ENCODE measurements at regions not wholly inside any gene's neighbourhood (a gene's known extent, or its start where the extent isn't known, plus 50 kb on each side); places are given as distances from the start of the nearest gene placed in this dataset.

DNA sequence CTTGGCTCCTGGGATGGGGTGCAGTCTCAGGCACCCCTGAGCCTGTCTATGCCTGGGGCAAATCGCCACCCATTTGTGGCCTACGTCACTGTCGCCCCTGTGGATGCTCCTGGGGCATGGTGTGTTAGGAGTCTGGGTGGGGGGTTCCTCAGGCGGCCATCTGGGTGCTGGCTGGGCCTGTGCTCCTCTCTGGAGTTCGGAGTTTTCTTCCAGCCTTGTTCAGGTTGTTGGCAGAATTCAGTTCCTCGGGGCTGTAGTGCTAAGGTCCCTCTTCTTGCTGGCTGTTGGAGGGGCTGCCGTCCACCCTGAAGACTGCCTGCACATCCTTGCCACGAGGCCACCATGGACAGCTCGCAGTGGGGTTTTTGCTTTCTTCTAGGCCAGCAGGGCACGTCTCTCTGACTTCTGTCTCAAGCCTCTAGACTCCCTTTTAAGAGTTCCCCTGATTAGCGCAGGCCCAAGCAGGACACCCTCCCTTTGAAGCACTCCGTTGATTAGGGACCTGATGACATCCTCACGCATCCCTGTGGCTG is 86.7 kb upstream of the C1orf174 start:
- H3K27ac ChIP-seq (ENCODE audit: low read depth, low read length) = no peak overlapping the region
- H3K4me1 ChIP-seq (ENCODE audit: insufficient read depth, low read length) = no peaks in the 10 kb centered on the region
- no peaks in the 10 kb centered on the region for H3K9me3 ChIP-seq (ENCODE audit: low read length)
- H3K27me3 ChIP-seq (ENCODE audit: insufficient read depth, low read length, poor library complexity, severe bottlenecking) = no peaks in the 10 kb centered on the region
- Mint-ChIP-seq H3K27me3 (peaks cover 5 to 26% of the 10 kb centered on the region in 2 donors), H3K4me3 (no peak overlapping the region), H3K27ac (no peak overlapping the region), H3K36me3 (no peaks in the 10 kb centered on the region), H3K9me3 (peaks cover 0 to 1% (median 0%) of the 10 kb centered on the region in 5 donors), H3K4me1 (no peaks in the 10 kb centered on the region)
- no peaks in the 10 kb centered on the region for H3K36me3 ChIP-seq (ENCODE audit: insufficient read depth, low read length)
- no peak overlapping the region for H3K4me3 ChIP-seq (ENCODE audit: low read length)
- POLR2A ChIA-PET = no interaction called here
- DNase-seq = no peak
- CTCF ChIA-PET = no interaction called here

GRCh38 chr1:3987669-3988235 is 87.7 kb upstream of the C1orf174 start:
- Mint-ChIP-seq H3K36me3 (no peaks in the 10 kb centered on the region), H3K4me3 (no peak overlapping the region), H3K27ac (no peak overlapping the region), H3K4me1 (no peaks in the 10 kb centered on the region), H3K27me3 (peaks cover 6 to 26% of the 10 kb centered on the region in 2 donors), H3K9me3 (peaks cover 0 to 3% (median 0%) of the 10 kb centered on the region in 5 donors)
- no peaks in the 10 kb centered on the region for H3K9me3 ChIP-seq (ENCODE audit: low read length)
- POLR2A ChIA-PET = no interaction called here
- no peak for DNase-seq
- no peak overlapping the region for H3K27ac ChIP-seq (ENCODE audit: low read depth, low read length)
- H3K4me3 ChIP-seq (ENCODE audit: low read length) = no peak overlapping the region
- H3K36me3 ChIP-seq (ENCODE audit: insufficient read depth, low read length) = no peaks in the 10 kb centered on the region
- H3K4me1 ChIP-seq (ENCODE audit: insufficient read depth, low read length) = no peaks in the 10 kb centered on the region
- CTCF ChIA-PET = no interaction called here
- no peaks in the 10 kb centered on the region for H3K27me3 ChIP-seq (ENCODE audit: insufficient read depth, low read length, poor library complexity, severe bottlenecking)

GRCh38 chr1:3988431-3988830 is 88.4 kb upstream of the C1orf174 start:
- ChIA-PET CTCF (no interaction called here), POLR2A (no interaction called here)
- H3K36me3 Mint-ChIP-seq = no peaks in the 10 kb centered on the region

DNA sequence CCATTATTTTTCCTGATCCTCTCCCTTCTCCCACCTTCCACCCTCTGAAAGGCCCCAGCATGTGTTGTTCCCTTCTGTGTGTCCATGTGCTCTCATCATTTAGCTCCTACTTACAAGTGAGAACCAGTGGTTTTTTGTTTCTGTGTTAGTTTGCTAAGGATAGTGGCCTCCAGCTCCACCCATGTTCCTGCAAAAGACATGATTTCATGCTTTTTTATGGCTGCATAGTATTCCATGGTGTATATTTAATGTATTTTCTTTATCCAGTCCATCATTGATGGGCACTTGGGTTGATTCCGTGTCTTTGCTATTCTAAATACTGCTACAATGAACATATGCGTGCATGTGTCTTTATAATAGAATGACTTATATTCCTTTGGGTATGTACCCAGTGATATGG is 89.4 kb upstream of the C1orf174 start:
- Histone ChIP-seq H3K36me3 (ENCODE audit: insufficient read depth, low read length) (no peaks in the 10 kb centered on the region), H3K4me3 (ENCODE audit: low read length) (no peak overlapping the region), H3K4me1 (ENCODE audit: insufficient read depth, low read length) (no peaks in the 10 kb centered on the region), H3K27me3 (ENCODE audit: insufficient read depth, low read length, poor library complexity, severe bottlenecking) (no peaks in the 10 kb centered on the region), H3K9me3 (ENCODE audit: low read length) (no peaks in the 10 kb centered on the region), H3K27ac (ENCODE audit: low read depth, low read length) (no peak overlapping the region)
- peaks cover 6 to 20% of the 10 kb centered on the region in 2 donors for H3K27me3 Mint-ChIP-seq
- H3K36me3 Mint-ChIP-seq = no peaks in the 10 kb centered on the region
- DNase-seq = no peak
- H3K9me3 Mint-ChIP-seq = peaks cover 0 to 3% (median 0%) of the 10 kb centered on the region in 5 donors
- no peak overlapping the region for H3K27ac Mint-ChIP-seq
- CTCF ChIA-PET = interaction anchor here (1.3 kb wide), 1 partner anchor 38 kb away, joined by 3 read pairs; no protein-coding TSS in a partner anchor
- H3K4me1 Mint-ChIP-seq = no peaks in the 10 kb centered on the region
- no peak overlapping the region for H3K4me3 Mint-ChIP-seq
- POLR2A ChIA-PET = no interaction called here

More at GRCh38 chr1:3988431-3988830, 88.4 kb upstream of the C1orf174 start:
- Histone ChIP-seq H3K9me3 (ENCODE audit: low read length) (no peaks in the 10 kb centered on the region), H3K27ac (ENCODE audit: low read depth, low read length) (no peak overlapping the region), H3K36me3 (ENCODE audit: insufficient read depth, low read length) (no peaks in the 10 kb centered on the region), H3K4me3 (ENCODE audit: low read length) (no peak overlapping the region), H3K4me1 (ENCODE audit: insufficient read depth, low read length) (no peaks in the 10 kb centered on the region), H3K27me3 (ENCODE audit: insufficient read depth, low read length, poor library complexity, severe bottlenecking) (no peaks in the 10 kb centered on the region)
- Mint-ChIP-seq H3K4me1 (no peaks in the 10 kb centered on the region), H3K27me3 (peaks cover 6 to 21% of the 10 kb centered on the region in 2 donors), H3K9me3 (peaks cover 0 to 3% (median 0%) of the 10 kb centered on the region in 5 donors), H3K27ac (no peak overlapping the region), H3K4me3 (no peak overlapping the region)
- no peak for DNase-seq

- ChIA-PET CTCF (no interaction called here), POLR2A (no interaction called here)
- no peak overlapping the region for H3K27ac ChIP-seq (ENCODE audit: low read depth, low read length)
- no peaks in the 10 kb centered on the region for H3K36me3 ChIP-seq (ENCODE audit: insufficient read depth, low read length)
- Mint-ChIP-seq H3K9me3 (peaks cover 0 to 3% (median 0%) of the 10 kb centered on the region in 5 donors), H3K4me3 (no peak overlapping the region), H3K27ac (no peak overlapping the region), H3K27me3 (peaks cover 12 to 32% of the 10 kb centered on the region in 2 donors), H3K36me3 (no peaks in the 10 kb centered on the region), H3K4me1 (no peaks in the 10 kb centered on the region)
- no peak overlapping the region for H3K4me3 ChIP-seq (ENCODE audit: low read length)
- H3K27me3 ChIP-seq (ENCODE audit: insufficient read depth, low read length, poor library complexity, severe bottlenecking) = no peaks in the 10 kb centered on the region
- no peaks in the 10 kb centered on the region for H3K4me1 ChIP-seq (ENCODE audit: insufficient read depth, low read length)
- no peak for DNase-seq
- no peaks in the 10 kb centered on the region for H3K9me3 ChIP-seq (ENCODE audit: low read length)
Measured at GRCh38 chr1:3992103-3992556, 92.1 kb upstream of the C1orf174 start.

- Histone ChIP-seq H3K4me1 (ENCODE audit: insufficient read depth, low read length) (no peaks in the 10 kb centered on the region), H3K4me3 (ENCODE audit: low read length) (no peak overlapping the region), H3K36me3 (ENCODE audit: insufficient read depth, low read length) (no peaks in the 10 kb centered on the region), H3K9me3 (ENCODE audit: low read length) (no peaks in the 10 kb centered on the region), H3K27me3 (ENCODE audit: insufficient read depth, low read length, poor library complexity, severe bottlenecking) (no peaks in the 10 kb centered on the region), H3K27ac (ENCODE audit: low read depth, low read length) (no peak overlapping the region)
- Mint-ChIP-seq H3K9me3 (peaks cover 0 to 3% (median 0%) of the 10 kb centered on the region in 5 donors), H3K27me3 (peaks cover 12 to 34% of the 10 kb centered on the region in 2 donors), H3K4me1 (no peaks in the 10 kb centered on the region), H3K4me3 (no peak overlapping the region), H3K27ac (no peak overlapping the region), H3K36me3 (no peaks in the 10 kb centered on the region)
- POLR2A ChIA-PET = no interaction called here
- CTCF ChIA-PET = no interaction called here
- DNase-seq = no peak
Measured at GRCh38 chr1:3992746-3993145, 92.7 kb upstream of the C1orf174 start.

DNA sequence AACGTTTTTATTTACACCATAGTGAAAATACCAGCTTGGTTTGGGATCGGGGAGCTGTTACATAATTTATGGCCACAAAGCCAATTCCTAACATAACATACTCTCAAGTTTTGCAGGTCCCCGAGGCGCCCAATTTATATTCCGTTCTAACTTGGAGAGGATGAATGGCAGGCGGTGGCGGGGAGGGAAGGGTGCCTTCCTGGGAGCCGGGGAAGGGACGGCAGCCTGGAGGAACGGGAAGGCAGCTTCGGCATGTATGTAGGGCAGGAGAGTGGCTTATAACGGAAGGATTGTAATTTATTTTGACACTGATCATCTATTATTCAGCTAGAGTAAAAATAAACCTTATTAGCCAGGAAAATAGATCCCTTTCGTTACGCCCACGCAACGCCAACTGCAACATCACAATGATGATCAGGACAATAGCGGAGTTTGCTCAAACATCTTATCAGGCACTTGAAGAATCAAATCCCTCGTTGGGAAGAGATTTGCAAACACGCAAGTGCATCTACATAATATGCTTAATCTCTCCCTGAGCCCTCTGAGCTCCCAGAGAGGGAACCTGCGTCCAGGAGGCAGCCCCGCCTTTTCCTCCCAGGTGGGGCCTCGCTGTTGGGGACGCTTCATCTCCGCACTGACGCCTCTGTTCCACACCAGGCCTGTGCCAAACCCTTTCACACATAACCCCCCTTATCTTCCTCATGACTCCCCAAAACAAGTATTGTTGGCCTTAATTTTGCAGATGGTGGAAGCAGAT is 93.7 kb upstream of the C1orf174 start:
- no peak overlapping the region for H3K4me3 ChIP-seq (ENCODE audit: low read length)
- no peaks in the 10 kb centered on the region for H3K4me1 Mint-ChIP-seq

GRCh38 chr1:3995141-3995780 is 95.2 kb upstream of the C1orf174 start:
- Histone ChIP-seq H3K4me1 (ENCODE audit: insufficient read depth, low read length) (no peaks in the 10 kb centered on the region), H3K9me3 (ENCODE audit: low read length) (no peaks in the 10 kb centered on the region), H3K36me3 (ENCODE audit: insufficient read depth, low read length) (no peaks in the 10 kb centered on the region), H3K27me3 (ENCODE audit: insufficient read depth, low read length, poor library complexity, severe bottlenecking) (no peaks in the 10 kb centered on the region), H3K27ac (ENCODE audit: low read depth, low read length) (no peak overlapping the region), H3K4me3 (ENCODE audit: low read length) (no peak overlapping the region)
- peaks cover 0 to 3% (median 0%) of the 10 kb centered on the region in 5 donors for H3K9me3 Mint-ChIP-seq
- no peaks in the 10 kb centered on the region for H3K36me3 Mint-ChIP-seq
- ChIA-PET CTCF (no interaction called here), POLR2A (no interaction called here)
- H3K27me3 Mint-ChIP-seq = peaks cover 11 to 33% of the 10 kb centered on the region in 2 donors
- no peaks in the 10 kb centered on the region for H3K4me1 Mint-ChIP-seq
- no peak overlapping the region for H3K27ac Mint-ChIP-seq
- no peak overlapping the region for H3K4me3 Mint-ChIP-seq
- DNase-seq = no peak

More for the DNA sequence above, 93.7 kb upstream of the C1orf174 start:
- no peak overlapping the region for H3K27ac Mint-ChIP-seq
- ChIA-PET POLR2A (no interaction called here), CTCF (no interaction called here)
- no peak overlapping the region for H3K4me3 Mint-ChIP-seq
- Histone ChIP-seq H3K36me3 (ENCODE audit: insufficient read depth, low read length) (no peaks in the 10 kb centered on the region), H3K9me3 (ENCODE audit: low read length) (no peaks in the 10 kb centered on the region), H3K4me1 (ENCODE audit: insufficient read depth, low read length) (no peaks in the 10 kb centered on the region), H3K27me3 (ENCODE audit: insufficient read depth, low read length, poor library complexity, severe bottlenecking) (no peaks in the 10 kb centered on the region), H3K27ac (ENCODE audit: low read depth, low read length) (no peak overlapping the region)
- peaks cover 0 to 3% (median 0%) of the 10 kb centered on the region in 5 donors for H3K9me3 Mint-ChIP-seq
- no peaks in the 10 kb centered on the region for H3K36me3 Mint-ChIP-seq
- DNase-seq = no peak
- peaks cover 12 to 37% of the 10 kb centered on the region in 2 donors for H3K27me3 Mint-ChIP-seq

All from CD8-positive, alpha-beta memory T cell (primary cell).